NCI-H2227 treated with DMSO at 0.1 percent for 48 hours (cell line): ENCODE measurements at regions not wholly inside any gene's neighbourhood (a gene's known extent, or its start where the extent isn't known, plus 50 kb on each side); places are given as distances from the start of the nearest gene placed in this dataset.
"Not testable (repeated sequence)": the region's sequence is repeated elsewhere in the genome, so short reads cannot be mapped to it uniquely, and the experiment has no call there.

ENCODE experiments used
- DNase-seq: peaks from one replicate; lab custom pipeline; 2025; lab: John Stamatoyannopoulos, UW

- no peak for DNase-seq
Observed at GRCh38 chr16:17939723-17940122, 396.8 kb downstream of the NPIPA8 start.

GRCh38 chr16:17939122-17939536 lies 397.4 kb downstream of the NPIPA8 start:
- peak; percentile 14 for DNase-seq

- no peak for DNase-seq
Observed at GRCh38 chr16:17938546-17938945, 398.0 kb downstream of the NPIPA8 start.

GRCh38 chr16:17936766-17937402 lies 399.7 kb downstream of the NPIPA8 start:
- DNase-seq: no peak

- DNase-seq: no peak
Observed at GRCh38 chr16:17930280-17930679, 406.3 kb downstream of the NPIPA8 start.

GRCh38 chr16:17926866-17927399 lies 409.6 kb downstream of the NPIPA8 start:
- no peak for DNase-seq

GRCh38 chr16:17926461-17926860 lies 410.1 kb downstream of the NPIPA8 start:
- no peak for DNase-seq

- DNase-seq: no peak
Observed at GRCh38 chr16:17925761-17926160, 410.8 kb downstream of the NPIPA8 start.

GRCh38 chr16:17921357-17921978 lies 415.1 kb downstream of the NPIPA8 start:
- DNase-seq: no peak

- DNase-seq: no peak
Observed at GRCh38 chr16:17917316-17918019, 419.1 kb downstream of the NPIPA8 start.

GRCh38 chr16:17915791-17916190 lies 420.7 kb downstream of the NPIPA8 start:
- DNase-seq: no peak

GRCh38 chr16:17914168-17914567 lies 422.4 kb downstream of the NPIPA8 start:
- no peak for DNase-seq

GRCh38 chr16:17911578-17911977 lies 425.0 kb downstream of the NPIPA8 start:
- not testable (repeated sequence) for DNase-seq

GRCh38 chr16:17906626-17907025 lies 429.9 kb downstream of the NPIPA8 start:
- DNase-seq: not testable (repeated sequence)

GRCh38 chr16:17901309-17901708 lies 430.5 kb upstream of the XYLT1 start:
- DNase-seq: no peak

GRCh38 chr16:17899141-17899540 lies 428.4 kb upstream of the XYLT1 start:
- no peak for DNase-seq

GRCh38 chr16:17887963-17888362 lies 417.2 kb upstream of the XYLT1 start:
- no peak for DNase-seq

GRCh38 chr16:17885659-17886207 lies 415.0 kb upstream of the XYLT1 start:
- DNase-seq: no peak

- no peak for DNase-seq
Observed at GRCh38 chr16:17877821-17878360, 407.1 kb upstream of the XYLT1 start.

GRCh38 chr16:17866996-17867395 lies 396.2 kb upstream of the XYLT1 start:
- DNase-seq: no peak

GRCh38 chr16:17861981-17862479 lies 391.3 kb upstream of the XYLT1 start:
- DNase-seq: no peak

GRCh38 chr16:17858061-17858460 lies 387.3 kb upstream of the XYLT1 start:
- DNase-seq: no peak
